Loucy (cell line): ENCODE measurements at regions not wholly inside any gene's neighbourhood (a gene's known extent, or its start where the extent isn't known, plus 50 kb on each side); places are given as distances from the start of the nearest gene placed in this dataset.

Source experiments
- H2AFZ ChIP-seq: fragments of 200-600 bp; sonication (generic); 2 replicates; pipeline ENCODE4 v1.6.0; 2016; ENCODE audit warnings: antibody characterized with exemption, mild to moderate bottlenecking, low read length, moderate library complexity
- H3F3A ChIP-seq: fragments of 200-600 bp; 2 replicates; pipeline ENCODE4 v1.6.0; 2016; ENCODE audit warnings: antibody characterized with exemption, low read depth, mild to moderate bottlenecking
- H3K27me3 ChIP-seq: fragments of 200-600 bp; sonication (generic); 2 replicates; pipeline ENCODE4 v1.6.1; 2014; ENCODE audit warnings: low read length, mild to moderate bottlenecking; ENCODE audit not compliant: insufficient read depth, poor library complexity, severe bottlenecking
- H3K36me3 ChIP-seq: fragments of 200-600 bp; sonication (generic); 2 replicates; pipeline ENCODE4 v1.6.1; 2016; ENCODE audit warnings: low read length; ENCODE audit not compliant: insufficient read depth
- H3K4me1 ChIP-seq: fragments of 200-600 bp; sonication (generic); 2 replicates; pipeline ENCODE4 v1.5.1; 2014; ENCODE audit warnings: low read length, mild to moderate bottlenecking; ENCODE audit not compliant: insufficient read depth, poor library complexity, severe bottlenecking
- H3K4me2 ChIP-seq: fragments of 200-600 bp; sonication (generic); 2 replicates; pipeline ENCODE4 v1.6.0; 2014; ENCODE audit warnings: antibody characterized with exemption, low read length, low read depth, mild to moderate bottlenecking; ENCODE audit not compliant: poor library complexity, severe bottlenecking
- H3K4me3 ChIP-seq: fragments of 200-600 bp; sonication (generic); 2 replicates; pipeline ENCODE4 v1.5.1; 2014; ENCODE audit warnings: low read length, mild to moderate bottlenecking, mixed read lengths; ENCODE audit not compliant: poor library complexity, severe bottlenecking
- H3K79me2 ChIP-seq: fragments of 200-600 bp; sonication (generic); 2 replicates; pipeline ENCODE4 v1.6.1; 2014; ENCODE audit warnings: low read length; ENCODE audit not compliant: insufficient read depth
- H3K9ac ChIP-seq: fragments of 200-600 bp; sonication (generic); 2 replicates; pipeline ENCODE4 v1.6.0; 2014; ENCODE audit warnings: mild to moderate bottlenecking, low read depth, low read length, moderate library complexity; ENCODE audit not compliant: poor library complexity, severe bottlenecking
- H3K9me2 ChIP-seq: fragments of 200-600 bp; sonication (generic); replicated peaks from 2 replicates; pipeline ENCODE4 v1.6.1; 2016; ENCODE audit warnings: low read depth, low read length, mixed read lengths
- H3K9me3 ChIP-seq: fragments of 200-600 bp; sonication (generic); 2 replicates; pipeline ENCODE4 v1.6.1; 2014; ENCODE audit warnings: mild to moderate bottlenecking, antibody characterized with exemption, low read length, low read depth; ENCODE audit not compliant: insufficient read depth
- H4K20me1 ChIP-seq: fragments of 200-600 bp; sonication (generic); 2 replicates; pipeline ENCODE4 v1.6.0; 2014; ENCODE audit warnings: antibody characterized with exemption, low read length, mild to moderate bottlenecking; ENCODE audit not compliant: insufficient read depth, poor library complexity, severe bottlenecking
- EZH2phosphoT487 ChIP-seq: fragments of 200-600 bp; IDR thresholded peaks from 2 replicates; pipeline ENCODE4 v1.6.1; 2018; ENCODE audit warnings: antibody characterized with exemption, mild to moderate bottlenecking, moderate library complexity, borderline replicate concordance
- TF ChIP-seq, protein P1 (sequence below): fragments of 200-600 bp; sonication (generic); conservative IDR thresholded peaks from 2 replicates; pipeline ENCODE4 v1.5.1; 2014; ENCODE audit warnings: mild to moderate bottlenecking, antibody characterized with exemption, low read length

DNA sequence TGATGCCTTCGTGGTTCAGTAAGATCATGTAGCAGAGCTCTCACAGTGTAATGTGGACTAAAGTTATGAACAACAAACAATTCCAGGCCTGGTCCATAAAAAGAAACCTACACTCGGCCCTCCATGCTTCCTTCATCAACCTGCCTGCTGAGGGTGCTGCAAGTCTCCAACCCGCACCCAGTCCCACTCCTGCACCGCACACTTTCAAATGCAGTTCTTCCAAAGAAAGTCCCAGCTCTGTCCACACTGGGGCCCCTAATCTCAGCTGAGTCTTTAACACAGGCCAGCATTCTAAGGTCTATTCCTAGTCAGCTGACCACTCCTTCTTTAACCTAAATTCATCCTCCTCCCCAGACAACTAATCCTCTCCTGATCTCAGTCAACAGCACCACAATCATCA, 71.5 kb upstream of the NR5A2 start:
- H3K9ac ChIP-seq, result no peak overlapping the region
- H2AFZ ChIP-seq, result no peak overlapping the region
- H3K9me2 ChIP-seq, result no peaks in the 10 kb centered on the region
- no peak overlapping the region for H3K4me2 ChIP-seq
- H3K36me3 ChIP-seq, result no peaks in the 10 kb centered on the region
- H4K20me1 ChIP-seq, result no peaks in the 10 kb centered on the region
- H3K4me3 ChIP-seq, result no peak overlapping the region
- no peaks in the 10 kb centered on the region for H3K9me3 ChIP-seq
- no peaks in the 10 kb centered on the region for H3K4me1 ChIP-seq
- H3F3A ChIP-seq, result no peaks in the 10 kb centered on the region
- no peaks in the 10 kb centered on the region for H3K27me3 ChIP-seq
- no peaks in the 10 kb centered on the region for H3K79me2 ChIP-seq
- TF ChIP-seq EZH2phosphoT487, result no peak
- TF ChIP-seq, protein P1, sequence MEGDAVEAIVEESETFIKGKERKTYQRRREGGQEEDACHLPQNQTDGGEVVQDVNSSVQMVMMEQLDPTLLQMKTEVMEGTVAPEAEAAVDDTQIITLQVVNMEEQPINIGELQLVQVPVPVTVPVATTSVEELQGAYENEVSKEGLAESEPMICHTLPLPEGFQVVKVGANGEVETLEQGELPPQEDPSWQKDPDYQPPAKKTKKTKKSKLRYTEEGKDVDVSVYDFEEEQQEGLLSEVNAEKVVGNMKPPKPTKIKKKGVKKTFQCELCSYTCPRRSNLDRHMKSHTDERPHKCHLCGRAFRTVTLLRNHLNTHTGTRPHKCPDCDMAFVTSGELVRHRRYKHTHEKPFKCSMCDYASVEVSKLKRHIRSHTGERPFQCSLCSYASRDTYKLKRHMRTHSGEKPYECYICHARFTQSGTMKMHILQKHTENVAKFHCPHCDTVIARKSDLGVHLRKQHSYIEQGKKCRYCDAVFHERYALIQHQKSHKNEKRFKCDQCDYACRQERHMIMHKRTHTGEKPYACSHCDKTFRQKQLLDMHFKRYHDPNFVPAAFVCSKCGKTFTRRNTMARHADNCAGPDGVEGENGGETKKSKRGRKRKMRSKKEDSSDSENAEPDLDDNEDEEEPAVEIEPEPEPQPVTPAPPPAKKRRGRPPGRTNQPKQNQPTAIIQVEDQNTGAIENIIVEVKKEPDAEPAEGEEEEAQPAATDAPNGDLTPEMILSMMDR, result no peak

DNA sequence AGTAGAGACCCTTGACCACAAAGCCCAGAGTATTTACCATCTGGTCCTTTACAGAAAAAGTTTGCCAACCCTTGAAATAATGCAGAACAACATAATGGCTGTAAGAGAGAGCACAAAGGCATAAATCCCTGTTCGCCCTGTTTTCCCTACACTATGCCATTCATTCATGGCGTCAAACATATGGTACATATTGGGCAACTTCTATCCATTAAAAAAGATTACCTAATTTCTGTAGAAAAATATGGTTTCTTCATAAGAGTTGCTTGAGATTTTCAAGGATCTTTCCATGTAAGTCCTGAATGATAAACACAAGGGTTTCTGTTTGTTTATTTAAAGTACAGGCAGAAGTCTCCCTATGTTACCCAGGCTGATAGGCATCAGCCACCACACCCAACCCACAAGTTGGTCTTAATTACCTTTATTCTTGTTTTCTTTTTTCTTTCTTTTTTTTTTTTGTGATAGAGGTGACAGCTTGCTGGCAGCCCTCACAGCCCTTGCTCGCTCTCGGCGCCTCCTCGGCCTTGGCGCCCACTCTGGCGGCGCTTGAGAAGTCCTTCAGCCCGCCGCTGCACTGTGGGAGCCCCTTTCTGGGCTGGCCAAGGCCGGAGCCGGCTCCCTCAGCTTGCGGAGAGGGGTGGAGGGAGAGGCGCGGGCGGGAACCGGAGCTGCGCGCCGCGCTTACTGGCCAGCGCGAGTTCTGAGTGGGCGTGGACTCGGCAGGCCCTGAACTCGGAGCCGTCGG, 68.3 kb upstream of the NR5A2 start:
- no peaks in the 10 kb centered on the region for H3K9me3 ChIP-seq
- TF ChIP-seq, protein P1, result no peak
- TF ChIP-seq EZH2phosphoT487, result no peak

DNA sequence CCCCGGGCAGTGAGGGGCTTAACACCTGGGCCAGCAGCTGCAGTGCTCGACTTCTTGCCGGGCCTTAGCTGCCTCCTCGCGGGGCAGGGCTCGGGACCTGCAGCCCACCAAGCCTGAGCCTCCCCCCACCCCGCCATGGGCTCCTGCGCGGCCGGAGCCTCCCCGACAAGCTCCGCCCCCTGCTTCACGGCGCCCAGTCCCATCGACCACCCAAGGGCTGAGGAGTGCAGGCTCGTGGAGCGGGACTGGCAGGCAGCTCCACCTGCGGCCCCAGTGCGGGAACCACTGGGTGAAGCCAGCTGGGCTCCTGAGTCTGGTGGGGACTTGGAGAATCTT, 67.8 kb upstream of the NR5A2 start:
- Histone ChIP-seq H3K4me2 (no peak overlapping the region), H3K9me3 (no peaks in the 10 kb centered on the region), H3K36me3 (no peaks in the 10 kb centered on the region), H3K9me2 (no peaks in the 10 kb centered on the region), H3F3A (no peaks in the 10 kb centered on the region), H3K27me3 (no peaks in the 10 kb centered on the region), H3K79me2 (no peaks in the 10 kb centered on the region), H3K4me3 (no peak overlapping the region), H3K4me1 (no peaks in the 10 kb centered on the region), H4K20me1 (no peaks in the 10 kb centered on the region), H3K9ac (no peak overlapping the region), H2AFZ (no peak overlapping the region)
- no peak for TF ChIP-seq EZH2phosphoT487
- TF ChIP-seq, protein P1, result no peak

More for the DNA sequence above, 68.3 kb upstream of the NR5A2 start:
- H3K4me3 ChIP-seq, result no peak overlapping the region
- no peak overlapping the region for H2AFZ ChIP-seq
- H3K9ac ChIP-seq, result no peak overlapping the region
- H4K20me1 ChIP-seq, result no peaks in the 10 kb centered on the region
- no peaks in the 10 kb centered on the region for H3F3A ChIP-seq
- no peak overlapping the region for H3K4me2 ChIP-seq
- no peaks in the 10 kb centered on the region for H3K79me2 ChIP-seq
- no peaks in the 10 kb centered on the region for H3K36me3 ChIP-seq
- no peaks in the 10 kb centered on the region for H3K27me3 ChIP-seq
- no peaks in the 10 kb centered on the region for H3K9me2 ChIP-seq
- no peaks in the 10 kb centered on the region for H3K4me1 ChIP-seq
